Activated CD8-positive, alpha-beta memory T cell treated with anti-CD3 and anti-CD28 coated beads, Interleukin-2, amount 10 ng/mL, durations not matched to agents 7 days and 5 days (primary cell): ENCODE measurements at regions not wholly inside any gene's neighbourhood (a gene's known extent, or its start where the extent isn't known, plus 50 kb on each side); places are given as distances from the start of the nearest gene placed in this dataset.
A peak's percentile ranks its signal among the peaks of the same experiment; 100 is the strongest.

Source experiments
- ATAC-seq: fragments of 150-1000 bp; cut with Tn5 transposase; one replicate; pipeline ENCODE4 v1.10.0; 2021; ENCODE audit warnings: moderate library complexity
- CTCF ChIA-PET: fragments of 350-600 bp; sonication (Branson Sonifier 250); formaldehyde crosslinking; loops from one replicate; lab custom pipeline; 2021; ENCODE audit warnings: antibody characterized with exemption; lab: Charles Lee
- DNase-seq: peaks from one replicate; pipeline ENCODE4 v3.0.0-alpha.2; 2020
- H3K27ac Mint-ChIP-seq: one replicate; pipeline ENCODE4 v1.8.0; 2021; ENCODE audit warnings: mild to moderate bottlenecking, mixed read lengths
- H3K27me3 Mint-ChIP-seq: one replicate; pipeline ENCODE4 v1.8.0; 2021; ENCODE audit warnings: mixed read lengths
- H3K36me3 Mint-ChIP-seq: one replicate; pipeline ENCODE4 v1.8.0; 2021; ENCODE audit warnings: mild to moderate bottlenecking, mixed read lengths
- H3K4me1 Mint-ChIP-seq: one replicate; pipeline ENCODE4 v1.8.0; 2021; ENCODE audit warnings: mixed read lengths
- H3K4me3 Mint-ChIP-seq: one replicate; pipeline ENCODE4 v1.8.0; 2021; ENCODE audit warnings: mild to moderate bottlenecking, moderate library complexity, mixed read lengths
- H3K9me3 Mint-ChIP-seq: one replicate; pipeline ENCODE4 v1.8.0; 2022; ENCODE audit warnings: low read depth, mixed read lengths

DNA sequence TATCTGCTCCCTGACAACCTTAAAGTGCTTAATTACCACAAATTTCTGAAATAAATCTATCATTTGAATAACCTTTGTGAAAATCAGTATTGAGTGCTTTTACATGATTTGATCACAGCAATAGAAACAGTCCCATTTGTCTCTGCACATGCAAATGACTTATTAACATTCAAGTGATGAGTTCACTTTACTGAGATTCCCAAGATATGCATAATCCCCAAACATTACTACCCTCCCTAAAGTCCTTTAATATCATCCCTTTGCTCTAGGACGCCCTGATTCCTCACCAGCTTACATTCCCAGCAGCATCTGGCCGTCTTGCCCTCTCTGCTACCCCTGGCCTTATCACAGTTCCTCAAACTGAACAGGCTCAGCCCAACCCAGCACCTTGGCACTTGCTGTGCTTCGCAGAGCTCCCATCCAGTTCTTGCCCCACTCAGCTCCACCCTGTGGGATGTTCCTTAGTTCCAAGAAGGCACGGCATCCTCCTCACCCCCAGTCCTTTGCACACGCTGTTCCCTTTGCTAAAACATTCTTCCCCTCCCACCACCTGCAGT is 347.5 kb downstream of the PREX1 start:
- Mint-ChIP-seq H3K4me3 (no peak overlapping the region), H3K27me3 (peaks cover 61% of the 10 kb centered on the region), H3K27ac (no peak overlapping the region), H3K36me3 (no peaks in the 10 kb centered on the region), H3K9me3 (no peaks in the 10 kb centered on the region), H3K4me1 (peaks cover 11% of the 10 kb centered on the region)
- CTCF ChIA-PET = no interaction called here
- DNase-seq = no peak
- ATAC-seq = no peak

DNA sequence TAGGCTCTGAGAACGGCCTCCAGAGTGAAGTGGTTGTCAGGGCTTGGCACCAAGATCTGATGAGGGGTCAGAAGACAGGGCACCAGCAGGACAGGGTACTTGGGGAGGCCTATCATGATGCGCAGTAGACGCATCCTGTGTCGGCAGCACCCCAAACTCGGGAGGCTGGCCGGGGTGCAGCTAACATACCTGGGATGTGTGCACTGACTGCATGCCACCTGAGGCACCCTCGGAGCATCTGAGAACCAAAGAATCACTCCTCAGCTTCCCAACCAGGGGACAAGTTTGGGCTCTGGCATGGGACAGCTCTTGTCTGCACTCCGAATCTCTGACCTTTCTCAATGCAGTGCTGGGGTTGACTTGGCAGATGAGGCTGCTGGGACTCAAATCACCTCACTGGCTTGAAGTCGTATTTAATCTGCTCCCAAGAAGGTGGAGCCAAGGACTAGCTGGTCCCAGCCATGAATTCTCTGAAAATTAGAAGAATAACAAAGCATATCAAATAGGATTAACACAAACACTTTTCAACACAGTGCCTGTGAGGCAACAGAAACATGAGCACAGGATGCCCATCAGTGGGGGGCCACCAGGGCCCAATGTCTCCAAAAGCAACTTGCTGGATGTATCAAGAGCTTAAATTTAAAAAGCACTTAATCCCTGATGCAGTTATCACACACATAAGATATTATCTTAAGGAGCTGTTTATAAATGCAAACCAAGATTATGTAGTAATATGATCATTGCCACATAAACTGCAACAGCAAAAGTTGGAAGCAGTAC is 348.8 kb downstream of the PREX1 start:
- DNase-seq = no peak
- no peak for ATAC-seq
- no peak overlapping the region for H3K27ac Mint-ChIP-seq
- H3K4me3 Mint-ChIP-seq = no peak overlapping the region
- H3K36me3 Mint-ChIP-seq = no peaks in the 10 kb centered on the region
- peaks cover 56% of the 10 kb centered on the region for H3K27me3 Mint-ChIP-seq
- peaks cover 11% of the 10 kb centered on the region for H3K4me1 Mint-ChIP-seq
- H3K9me3 Mint-ChIP-seq = no peaks in the 10 kb centered on the region
- CTCF ChIA-PET = no interaction called here

DNA sequence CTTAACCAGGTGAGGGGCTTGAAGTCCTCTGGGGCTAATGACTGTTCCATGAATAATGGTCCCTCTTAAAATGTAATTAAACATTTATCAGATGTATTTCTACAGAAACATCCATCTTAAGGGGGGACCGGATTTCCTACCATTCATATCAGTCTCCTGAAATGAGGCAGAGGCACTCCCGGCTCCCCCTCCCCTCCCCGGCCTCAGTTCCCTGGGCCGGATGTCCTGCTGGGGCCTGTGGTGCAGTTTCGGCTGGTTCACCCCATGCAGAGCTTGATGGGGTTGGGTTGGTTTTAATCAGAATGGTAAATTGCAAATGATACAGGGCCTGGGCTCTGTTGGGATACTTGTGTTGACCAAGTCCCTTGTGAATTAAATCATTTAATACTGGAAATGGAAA is 349.4 kb downstream of the PREX1 start:
- DNase-seq (peak; percentile 73), ATAC-seq (peak; percentile 83)
- Mint-ChIP-seq H3K27ac (no peak overlapping the region), H3K4me1 (peaks cover 11% of the 10 kb centered on the region), H3K27me3 (peaks cover 53% of the 10 kb centered on the region), H3K4me3 (no peak overlapping the region), H3K9me3 (no peaks in the 10 kb centered on the region), H3K36me3 (no peaks in the 10 kb centered on the region)
- CTCF ChIA-PET = no interaction called here

DNA sequence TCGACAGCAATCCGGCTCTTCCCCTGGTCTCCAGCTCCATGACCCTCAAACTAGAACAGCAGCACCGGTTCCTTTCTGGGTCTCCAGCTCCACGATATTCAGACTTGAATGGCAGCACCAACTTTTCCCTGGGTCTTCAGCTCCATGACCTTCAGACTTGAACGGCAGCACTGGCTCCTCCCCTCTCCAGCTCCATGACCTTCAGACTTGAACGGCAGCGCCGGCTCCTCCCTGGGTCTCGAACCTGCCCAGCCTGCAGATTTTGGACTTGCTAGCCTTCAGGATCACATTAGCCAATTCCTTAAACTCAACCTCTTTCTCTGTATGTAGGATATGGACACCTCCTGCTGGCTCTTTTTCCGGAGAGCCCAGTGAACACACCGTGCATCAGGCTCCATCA is 350.9 kb downstream of the PREX1 start:
- ATAC-seq (no peak), DNase-seq (no peak)
- no peaks in the 10 kb centered on the region for H3K36me3 Mint-ChIP-seq
- no peaks in the 10 kb centered on the region for H3K9me3 Mint-ChIP-seq
- H3K4me1 Mint-ChIP-seq = peaks cover 11% of the 10 kb centered on the region
- no peak overlapping the region for H3K27ac Mint-ChIP-seq
- H3K4me3 Mint-ChIP-seq = no peak overlapping the region
- CTCF ChIA-PET = no interaction called here
- peaks cover 41% of the 10 kb centered on the region for H3K27me3 Mint-ChIP-seq

DNA sequence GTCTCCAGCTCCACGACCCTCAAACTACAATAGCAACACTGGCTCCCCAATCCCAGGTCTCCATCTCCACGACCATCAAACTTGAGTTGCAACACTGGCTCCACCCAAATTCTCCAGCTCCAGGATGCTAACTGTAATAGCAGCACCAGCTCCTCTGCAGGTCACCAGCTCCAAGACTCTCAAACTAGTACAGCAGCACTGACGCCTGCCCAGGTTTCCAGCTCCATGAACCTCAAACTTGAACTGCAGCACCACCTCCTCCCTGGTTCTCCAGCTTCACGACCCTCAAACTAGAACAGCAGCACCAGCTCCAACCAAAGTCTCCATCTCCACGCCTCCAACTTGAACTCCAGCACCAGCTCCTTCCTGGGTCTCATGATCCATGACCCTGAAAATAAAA is 353.8 kb downstream of the PREX1 start:
- Mint-ChIP-seq H3K4me3 (no peak overlapping the region), H3K27ac (no peak overlapping the region), H3K9me3 (no peaks in the 10 kb centered on the region), H3K36me3 (no peaks in the 10 kb centered on the region), H3K4me1 (peaks cover 4% of the 10 kb centered on the region), H3K27me3 (peaks cover 19% of the 10 kb centered on the region)
- ATAC-seq (no peak), DNase-seq (no peak)
- CTCF ChIA-PET = interaction anchor here (0.9 to 1.4 kb wide), 2 partner anchors 9 to 147 kb away, joined by 3 to 4 read pairs; no protein-coding TSS in a partner anchor

DNA sequence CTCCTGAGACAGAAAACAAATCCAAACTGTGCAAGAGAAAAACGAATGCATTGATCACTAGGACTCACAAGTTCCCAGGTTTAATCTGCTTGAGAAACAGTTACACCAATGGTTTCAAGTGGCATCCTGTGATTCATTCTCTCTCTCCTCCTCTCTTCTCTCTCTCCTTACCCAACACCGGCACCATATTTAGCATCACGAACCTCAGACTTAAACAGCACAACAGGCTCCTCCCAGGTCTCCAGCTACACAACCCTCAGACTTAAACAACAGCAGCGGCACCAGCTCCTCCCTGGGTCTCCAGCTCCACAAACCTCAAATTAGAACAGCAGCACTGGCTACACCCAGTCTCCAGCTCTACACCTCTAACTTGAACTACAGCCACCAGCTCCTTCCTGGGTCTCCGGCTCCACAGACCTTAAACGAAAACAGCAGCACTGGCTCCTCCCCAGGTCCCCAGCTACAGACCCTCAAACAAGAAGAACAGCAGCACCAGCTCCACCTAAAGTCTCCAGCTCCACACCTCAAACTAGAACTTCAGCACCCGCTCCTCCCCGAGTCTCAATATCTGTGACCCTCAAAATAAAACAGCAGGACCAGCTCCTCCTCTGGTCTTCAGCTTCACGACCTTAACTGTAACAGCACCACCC is 355.9 kb downstream of the PREX1 start:
- Mint-ChIP-seq H3K27me3 (peaks cover 12% of the 10 kb centered on the region), H3K4me3 (no peak overlapping the region), H3K27ac (no peak overlapping the region), H3K36me3 (no peaks in the 10 kb centered on the region), H3K9me3 (no peaks in the 10 kb centered on the region), H3K4me1 (peaks cover 6% of the 10 kb centered on the region)
- no peak for DNase-seq
- CTCF ChIA-PET = interaction anchor here (1.0 kb wide), 1 partner anchor 11 kb away, joined by 3 read pairs; no protein-coding TSS in a partner anchor
- ATAC-seq = no peak

DNA sequence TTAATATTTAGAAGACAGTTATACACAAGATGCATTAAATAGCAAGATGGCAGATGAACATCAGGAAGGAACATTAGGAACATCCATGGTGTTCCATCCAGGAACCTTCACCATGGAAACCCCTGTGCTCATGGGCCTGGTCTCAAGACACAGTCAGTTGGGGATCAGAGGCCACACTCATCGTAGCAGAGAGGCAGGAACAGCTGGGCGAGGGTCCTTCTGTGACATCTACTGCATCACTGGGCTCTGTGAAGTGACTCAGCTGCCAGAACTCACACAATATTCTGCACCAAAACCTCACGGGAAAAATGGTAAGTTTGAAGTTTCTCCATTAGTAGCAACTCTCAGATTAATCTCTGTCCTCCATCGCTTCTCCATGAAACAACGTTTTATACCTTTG is 356.6 kb downstream of the PREX1 start:
- H3K27ac Mint-ChIP-seq = no peak overlapping the region
- no peak overlapping the region for H3K4me3 Mint-ChIP-seq
- ATAC-seq = no peak

DNA sequence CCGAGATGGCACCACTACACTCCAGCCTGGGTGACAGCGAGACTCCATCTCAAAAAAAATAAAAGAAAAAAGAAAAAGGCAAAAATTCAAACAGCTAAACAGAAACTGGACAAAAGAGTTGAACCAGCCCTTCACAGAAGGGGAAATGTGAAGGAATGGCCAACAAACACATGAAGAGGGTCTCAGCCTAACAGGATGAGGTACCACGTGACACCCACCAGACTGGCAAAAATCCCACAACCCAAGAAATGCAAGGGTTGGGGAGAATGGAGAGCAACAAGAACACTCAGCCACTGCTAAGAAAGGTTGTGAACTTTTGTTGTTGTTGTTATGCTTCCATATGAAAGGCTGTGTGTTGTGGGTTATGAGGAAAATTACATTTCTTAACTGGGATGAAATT is 357.7 kb downstream of the PREX1 start:
- ATAC-seq (no peak), DNase-seq (no peak)
- H3K4me1 Mint-ChIP-seq = peaks cover 6% of the 10 kb centered on the region
- CTCF ChIA-PET = no interaction called here
- H3K36me3 Mint-ChIP-seq = no peaks in the 10 kb centered on the region
- H3K4me3 Mint-ChIP-seq = no peak overlapping the region
- no peak overlapping the region for H3K27ac Mint-ChIP-seq
- H3K27me3 Mint-ChIP-seq = no peaks in the 10 kb centered on the region
- H3K9me3 Mint-ChIP-seq = no peaks in the 10 kb centered on the region

More for the DNA sequence above, 356.6 kb downstream of the PREX1 start:
- DNase-seq = no peak
- CTCF ChIA-PET = no interaction called here
- Mint-ChIP-seq H3K27me3 (peaks cover 7% of the 10 kb centered on the region), H3K36me3 (no peaks in the 10 kb centered on the region), H3K4me1 (peaks cover 6% of the 10 kb centered on the region), H3K9me3 (no peaks in the 10 kb centered on the region)

DNA sequence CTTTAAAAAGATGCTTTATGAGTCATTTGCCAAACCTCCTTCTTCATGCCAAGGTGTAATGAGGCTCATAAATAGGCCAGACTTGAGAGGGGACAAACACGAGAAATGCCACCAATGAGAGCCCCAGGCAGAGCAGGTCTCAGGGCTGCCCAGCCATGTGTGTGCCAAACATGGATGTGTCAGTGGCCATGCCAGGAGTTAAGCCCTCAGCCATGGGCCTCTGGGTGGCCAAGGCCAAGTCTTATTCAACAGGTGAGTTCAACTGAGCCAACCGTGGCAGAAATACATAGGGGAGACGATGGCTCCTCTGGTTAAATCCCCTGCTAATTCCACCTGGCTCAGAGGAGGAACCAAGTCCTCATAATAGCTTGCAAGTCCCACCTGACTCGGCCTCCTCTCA is 358.8 kb downstream of the PREX1 start:
- Mint-ChIP-seq H3K36me3 (no peaks in the 10 kb centered on the region), H3K4me1 (peaks cover 6% of the 10 kb centered on the region), H3K27ac (no peak overlapping the region), H3K4me3 (no peak overlapping the region), H3K9me3 (no peaks in the 10 kb centered on the region), H3K27me3 (no peaks in the 10 kb centered on the region)
- CTCF ChIA-PET = no interaction called here
- ATAC-seq (no peak), DNase-seq (no peak)

DNA sequence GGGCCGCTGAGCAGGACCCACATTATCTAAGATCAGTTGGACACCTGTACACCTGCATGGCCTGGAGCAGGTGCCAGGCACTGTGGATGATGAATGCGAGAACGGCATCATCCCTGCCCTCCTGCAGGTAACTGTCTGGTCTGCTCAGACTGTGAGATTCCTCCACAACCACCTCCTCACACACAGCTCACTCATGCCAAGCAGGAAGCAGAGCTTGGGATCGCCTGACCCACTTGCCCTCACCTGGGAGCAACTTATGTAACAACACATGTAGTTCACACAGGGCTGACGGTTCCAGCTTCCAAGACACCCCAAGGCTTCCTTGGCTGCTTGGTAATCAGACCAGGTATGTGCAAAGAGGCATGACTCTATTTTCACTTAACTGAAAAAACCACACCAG is 359.2 kb downstream of the PREX1 start:
- no peaks in the 10 kb centered on the region for H3K36me3 Mint-ChIP-seq
- no peaks in the 10 kb centered on the region for H3K9me3 Mint-ChIP-seq
- no peak overlapping the region for H3K27ac Mint-ChIP-seq
- DNase-seq (no peak), ATAC-seq (no peak)
- no peaks in the 10 kb centered on the region for H3K27me3 Mint-ChIP-seq
- H3K4me3 Mint-ChIP-seq = no peak overlapping the region
- CTCF ChIA-PET = no interaction called here
- H3K4me1 Mint-ChIP-seq = peaks cover 6% of the 10 kb centered on the region

DNA sequence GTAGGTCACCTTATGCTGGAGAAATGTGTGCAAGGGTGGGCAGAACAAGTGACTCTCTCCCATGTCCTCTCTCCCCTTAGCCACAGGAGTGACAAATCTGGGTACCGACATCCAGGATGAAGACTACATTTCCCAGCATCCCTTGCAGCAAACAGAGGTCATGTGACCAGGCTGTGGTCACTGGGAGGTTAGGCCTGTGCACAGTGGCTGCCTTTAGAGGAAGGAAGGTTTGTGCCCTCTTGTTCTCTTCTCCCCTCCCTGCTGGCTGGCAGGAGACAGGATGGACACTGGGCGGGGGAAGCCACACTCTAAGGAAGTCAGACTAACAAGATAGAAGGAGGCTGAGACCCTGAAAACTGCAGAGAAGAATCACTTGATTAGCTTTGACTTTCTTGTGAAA is 360.2 kb downstream of the PREX1 start:
- H3K4me3 Mint-ChIP-seq = no peak overlapping the region
- H3K27ac Mint-ChIP-seq = no peak overlapping the region
- no peaks in the 10 kb centered on the region for H3K27me3 Mint-ChIP-seq
- H3K4me1 Mint-ChIP-seq = peaks cover 6% of the 10 kb centered on the region
- CTCF ChIA-PET = no interaction called here
- ATAC-seq = peak; percentile 51
- no peaks in the 10 kb centered on the region for H3K36me3 Mint-ChIP-seq
- peak; percentile 64 for DNase-seq
- no peaks in the 10 kb centered on the region for H3K9me3 Mint-ChIP-seq

DNA sequence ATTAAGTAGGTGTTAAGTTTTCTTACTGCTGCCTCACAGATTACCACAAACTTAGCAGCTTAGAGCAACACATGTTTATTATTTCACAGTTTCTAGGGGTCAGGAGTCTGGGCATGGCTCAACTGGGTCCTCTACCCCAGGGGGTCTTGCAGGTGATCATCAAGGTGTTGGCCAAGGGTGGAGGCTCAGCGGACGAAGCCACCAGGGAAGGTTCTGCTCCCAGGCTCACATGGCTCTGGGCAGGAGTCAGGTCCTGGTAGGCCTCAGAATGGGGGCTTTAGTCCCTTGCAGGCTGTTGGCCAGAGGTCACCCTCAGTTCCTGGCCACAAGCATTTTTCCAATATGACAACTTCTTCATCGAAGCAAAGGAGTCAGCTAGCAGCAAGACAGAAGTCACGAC is 362.5 kb downstream of the PREX1 start:
- no peak for ATAC-seq
- no peak for DNase-seq
- H3K9me3 Mint-ChIP-seq = no peaks in the 10 kb centered on the region
- peaks cover 4% of the 10 kb centered on the region for H3K27me3 Mint-ChIP-seq
- no peak overlapping the region for H3K27ac Mint-ChIP-seq
- no peak overlapping the region for H3K4me3 Mint-ChIP-seq
- no peaks in the 10 kb centered on the region for H3K36me3 Mint-ChIP-seq
- H3K4me1 Mint-ChIP-seq = peaks cover 6% of the 10 kb centered on the region
- CTCF ChIA-PET = interaction anchor here (0.7 kb wide), 1 partner anchor 9 kb away, joined by 4 read pairs; no protein-coding TSS in a partner anchor

DNA sequence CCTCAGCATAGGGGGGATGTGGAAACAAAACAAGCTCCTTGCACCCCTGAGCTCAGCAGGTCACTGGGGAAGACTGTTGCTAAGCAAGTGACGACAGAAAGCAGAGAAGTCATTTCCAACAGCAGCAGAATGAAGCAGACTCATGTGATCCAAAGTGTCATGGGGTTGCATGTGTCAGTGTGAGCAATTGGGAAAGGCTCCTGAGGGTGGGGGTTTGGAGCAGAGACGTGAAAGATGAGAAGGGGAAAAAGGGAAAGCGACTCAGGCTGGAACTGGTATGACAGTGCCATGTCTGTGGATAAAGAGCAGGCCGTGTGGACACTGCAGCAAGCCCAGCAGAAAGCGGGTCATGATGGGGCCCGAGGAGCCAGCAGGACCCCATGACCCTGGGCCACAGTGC is 363.9 kb downstream of the PREX1 start:
- H3K36me3 Mint-ChIP-seq = no peaks in the 10 kb centered on the region
- H3K4me1 Mint-ChIP-seq = peaks cover 6% of the 10 kb centered on the region
- H3K27ac Mint-ChIP-seq = no peak overlapping the region
- no peak overlapping the region for H3K4me3 Mint-ChIP-seq
- CTCF ChIA-PET = no interaction called here
- ATAC-seq (no peak), DNase-seq (no peak)
- no peaks in the 10 kb centered on the region for H3K9me3 Mint-ChIP-seq
- H3K27me3 Mint-ChIP-seq = peaks cover 4% of the 10 kb centered on the region
